NCI-H1105 treated with DMSO at 0.1 percent for 48 hours (cell line): ENCODE measurements at regions not wholly inside any gene's neighbourhood (a gene's known extent, or its start where the extent isn't known, plus 50 kb on each side); places are given as distances from the start of the nearest gene placed in this dataset.

Experiments
- DNase-seq: peaks from one replicate; lab custom pipeline; 2025; lab: John Stamatoyannopoulos, UW

DNA sequence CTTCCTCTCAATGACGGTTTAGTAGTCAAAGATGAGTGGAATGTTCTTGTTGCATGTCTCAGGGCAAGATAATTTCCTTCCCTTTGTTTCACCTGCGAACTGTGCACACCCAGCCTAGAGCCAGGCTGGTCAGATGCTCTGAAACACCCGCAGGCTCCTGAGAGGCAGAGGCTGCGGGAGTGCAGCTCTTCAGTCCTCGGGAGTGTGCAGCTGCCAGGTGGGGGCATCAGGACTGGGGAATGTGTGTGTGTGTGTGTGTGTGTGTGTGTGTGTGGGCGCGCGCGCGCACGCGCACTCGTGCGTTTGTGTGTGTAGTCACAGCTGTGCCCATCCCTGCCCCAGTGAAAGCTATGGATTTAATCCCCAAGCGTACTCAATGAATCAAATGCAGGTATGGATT lies 136.2 kb upstream of the NTM start:
- peak; percentile 50 for DNase-seq

DNA sequence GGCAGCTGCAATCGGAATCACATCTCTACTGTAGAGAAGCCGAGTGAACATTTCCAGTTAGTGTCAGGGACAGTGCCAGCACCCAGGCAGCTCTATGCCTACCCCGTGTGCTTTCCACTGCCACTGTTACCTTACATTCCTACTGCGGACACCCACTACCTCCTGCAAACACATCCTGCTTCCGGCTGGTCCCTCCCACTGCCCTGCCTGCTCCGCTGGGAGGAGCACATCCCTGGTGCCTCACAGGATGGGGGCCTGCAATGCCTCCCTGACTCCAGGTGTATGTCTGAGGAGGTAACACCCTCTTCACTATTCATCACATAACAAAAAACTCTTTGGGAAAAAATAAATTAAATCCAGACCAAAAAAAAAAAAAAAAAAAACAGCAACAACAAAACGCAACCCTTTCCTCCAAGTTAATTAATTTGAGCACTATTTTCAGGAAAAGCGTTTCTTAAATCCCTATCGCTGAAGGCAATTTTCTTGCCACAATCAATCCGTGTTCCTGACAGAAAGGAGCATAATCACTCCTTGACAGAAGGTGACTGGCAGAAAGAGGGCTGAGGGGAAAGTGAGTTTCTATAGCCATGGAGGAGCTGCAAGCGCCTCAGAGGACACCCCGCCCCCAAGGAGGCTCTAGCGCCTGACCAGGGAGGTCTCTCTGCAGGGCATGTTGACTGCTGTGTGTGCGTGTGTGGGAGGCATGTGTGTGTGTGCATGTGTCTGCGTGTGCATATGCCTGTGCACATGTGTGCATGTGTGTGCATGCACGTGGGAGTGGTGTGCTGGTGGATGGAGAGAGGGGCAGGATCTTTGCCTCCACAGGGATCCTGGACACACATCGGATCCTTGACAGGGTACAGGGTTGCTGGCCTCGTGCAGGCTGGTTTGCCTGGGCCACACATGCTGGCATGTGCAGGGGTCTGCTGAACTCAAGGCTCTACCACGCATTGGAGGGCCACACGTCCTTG lies 134.8 kb upstream of the NTM start:
- DNase-seq: no peak

DNA sequence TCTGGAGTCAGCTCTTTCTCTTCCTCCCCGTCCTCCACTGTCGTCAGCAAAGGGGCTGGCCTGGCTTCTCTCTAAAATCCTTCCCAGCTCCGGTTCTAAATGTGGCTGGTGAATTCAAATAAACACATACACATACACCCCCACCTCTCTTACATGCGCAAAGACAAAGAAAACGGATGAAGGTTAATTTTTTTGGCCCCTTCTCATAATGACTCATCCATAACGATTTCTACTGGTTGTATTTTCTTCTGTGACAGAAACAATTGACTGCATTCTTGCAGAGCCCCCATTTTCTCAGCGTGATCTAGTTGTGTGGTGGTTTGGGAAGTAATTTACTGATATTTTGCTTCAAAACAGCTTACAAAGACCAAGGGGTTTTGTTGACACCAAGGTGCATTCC lies 130.0 kb upstream of the NTM start:
- DNase-seq: no peak

DNA sequence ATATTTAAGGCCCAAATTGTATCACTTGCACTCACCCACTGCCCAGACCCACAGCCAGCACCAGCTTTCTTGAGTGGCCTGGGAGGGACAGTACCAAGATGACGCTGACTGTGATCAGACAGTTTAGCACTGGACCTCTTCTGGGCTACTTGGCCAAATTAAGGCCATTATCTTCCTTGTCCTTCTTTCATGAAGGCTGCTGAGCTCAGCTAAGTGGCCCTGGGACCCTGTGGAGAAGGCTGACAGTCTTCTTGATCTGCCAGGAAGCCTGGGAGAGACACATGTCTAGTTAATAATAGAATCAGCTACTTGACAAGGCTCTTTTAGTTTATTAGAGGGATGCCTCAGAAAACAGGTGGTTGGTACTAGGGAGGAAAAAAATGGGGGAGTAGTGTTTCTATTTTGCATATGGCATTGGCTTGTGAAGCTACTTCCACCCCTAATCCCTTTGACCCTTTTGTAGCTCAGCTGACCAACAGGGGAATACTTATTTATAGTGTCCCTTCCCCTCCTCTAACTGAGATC lies 127.9 kb upstream of the NTM start:
- DNase-seq: no peak

DNA sequence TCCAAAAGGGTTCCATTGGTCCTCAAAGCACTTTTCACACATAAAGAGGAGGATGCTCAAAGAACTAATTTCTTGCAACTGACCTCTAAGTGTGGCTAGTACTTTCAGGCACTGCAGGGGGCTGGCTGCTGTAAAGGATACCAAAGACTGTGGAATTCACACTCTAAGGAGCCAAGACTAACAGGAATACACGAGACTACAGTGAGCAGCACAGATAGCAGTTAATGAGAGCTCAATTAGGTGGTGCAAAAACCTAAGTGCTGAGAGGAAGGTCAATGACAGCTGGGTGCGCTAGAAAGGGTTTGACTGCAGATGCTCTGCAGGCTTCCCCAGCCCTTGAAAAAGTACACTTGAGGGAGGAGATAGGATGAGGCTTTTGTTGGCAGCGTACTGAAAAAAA lies 124.3 kb upstream of the NTM start:
- peak; percentile 31 for DNase-seq

DNA sequence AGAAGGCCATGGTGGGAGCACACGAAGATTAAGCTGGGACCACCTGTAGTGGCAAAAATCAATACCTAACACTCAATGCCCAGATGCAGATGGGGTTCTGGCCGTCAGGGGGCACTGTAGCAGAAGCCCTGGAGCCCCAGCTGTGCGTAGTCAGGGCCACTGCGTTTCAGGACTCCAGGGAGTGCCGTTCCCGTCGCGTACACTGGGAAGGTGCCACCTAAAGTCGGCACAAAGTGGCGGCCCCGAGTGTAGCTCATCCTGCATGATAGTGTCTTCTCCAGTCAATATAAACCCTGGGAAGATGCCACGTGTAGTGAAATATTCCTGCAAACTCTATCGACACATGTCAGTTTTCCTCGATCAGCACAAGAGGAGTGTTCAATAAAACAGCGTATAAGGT lies 123.8 kb upstream of the NTM start:
- DNase-seq: peak; percentile 46

DNA sequence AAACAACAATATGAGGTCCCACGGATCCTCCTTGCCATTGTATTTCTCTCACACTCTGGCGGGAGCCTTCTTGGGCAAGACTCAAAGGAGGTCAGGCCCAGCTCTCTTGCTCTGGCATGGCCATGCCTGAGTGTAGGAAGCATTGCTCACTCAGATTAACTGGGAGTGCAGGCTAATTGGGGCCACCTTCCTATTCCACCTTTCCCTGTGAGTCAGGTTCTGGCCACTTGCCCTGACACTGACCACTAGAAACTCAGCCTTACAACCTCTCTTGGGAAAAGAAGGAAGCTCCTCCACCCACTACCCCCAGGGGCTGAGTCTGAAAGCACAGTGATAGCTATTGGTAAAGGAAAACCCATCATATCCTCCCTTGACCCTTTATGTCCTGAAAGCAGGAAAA lies 121.8 kb upstream of the NTM start:
- no peak for DNase-seq

DNA sequence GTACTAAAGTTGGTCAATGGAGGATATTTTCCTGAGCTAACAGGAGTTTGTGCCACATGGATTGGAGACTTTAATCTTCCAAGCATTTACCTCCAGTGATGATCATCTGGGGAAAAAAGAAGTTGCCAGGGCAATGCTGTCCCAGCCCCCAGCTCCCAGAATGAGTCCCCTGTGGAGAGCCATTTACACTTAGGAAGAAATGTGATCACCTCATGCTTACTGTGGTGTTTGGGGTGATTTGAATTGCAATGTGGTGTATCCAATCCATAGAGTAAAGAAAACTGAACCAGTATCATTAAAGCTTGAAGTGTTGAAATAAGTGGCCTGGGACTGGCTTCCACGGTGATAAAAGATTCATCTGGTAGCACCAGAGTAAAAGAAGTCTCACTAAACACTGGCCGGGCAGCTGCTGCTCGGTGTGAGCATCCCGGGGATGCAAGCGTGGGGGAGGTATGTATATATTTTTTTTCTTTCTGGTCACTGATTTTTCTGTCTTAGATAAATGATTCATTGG lies 117.2 kb upstream of the NTM start:
- DNase-seq: no peak

DNA sequence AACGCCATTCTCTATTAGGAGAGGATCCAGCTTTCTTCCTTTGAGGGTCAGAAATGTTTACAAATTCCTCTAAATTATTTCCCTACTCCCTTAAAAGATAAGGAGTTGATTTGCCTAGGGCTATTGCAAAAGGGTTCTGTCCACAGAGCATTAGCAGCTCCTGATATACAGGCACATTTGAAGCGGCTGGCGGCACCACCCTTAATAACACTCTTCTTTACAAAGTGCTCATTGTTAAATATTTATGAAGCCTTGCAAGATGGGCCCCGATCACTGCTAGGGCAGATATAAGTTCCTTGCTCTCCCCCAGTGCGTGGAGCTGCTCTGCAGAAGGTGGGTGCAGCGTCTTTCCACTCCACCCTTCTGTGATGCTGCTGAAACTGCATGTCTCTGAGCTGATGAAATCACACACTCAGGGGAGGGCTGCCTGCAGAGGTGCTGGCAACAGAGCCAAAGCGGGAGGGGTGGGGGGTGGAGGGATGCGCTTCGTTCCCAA lies 116.7 kb upstream of the NTM start:
- no peak for DNase-seq

DNA sequence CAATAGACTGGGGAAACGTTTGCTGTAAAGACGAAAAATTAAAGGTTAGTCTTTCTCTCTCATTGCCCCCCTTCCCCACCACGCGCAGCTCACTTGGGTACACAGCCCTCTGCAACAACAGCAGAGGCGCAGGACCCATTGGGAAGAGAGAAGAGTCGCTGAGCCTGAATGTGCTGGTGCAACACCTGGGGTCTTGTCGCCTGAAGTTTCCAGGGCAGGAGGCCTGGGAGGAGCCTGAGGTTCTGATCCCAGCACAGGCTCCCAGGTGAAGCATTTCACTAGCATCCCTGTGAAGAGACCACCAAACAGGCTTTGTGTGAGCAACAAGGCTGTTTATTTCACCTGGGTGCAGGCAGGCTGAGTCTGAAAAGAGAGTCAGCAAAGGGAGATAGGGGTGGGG lies 116.2 kb upstream of the NTM start:
- DNase-seq: no peak

DNA sequence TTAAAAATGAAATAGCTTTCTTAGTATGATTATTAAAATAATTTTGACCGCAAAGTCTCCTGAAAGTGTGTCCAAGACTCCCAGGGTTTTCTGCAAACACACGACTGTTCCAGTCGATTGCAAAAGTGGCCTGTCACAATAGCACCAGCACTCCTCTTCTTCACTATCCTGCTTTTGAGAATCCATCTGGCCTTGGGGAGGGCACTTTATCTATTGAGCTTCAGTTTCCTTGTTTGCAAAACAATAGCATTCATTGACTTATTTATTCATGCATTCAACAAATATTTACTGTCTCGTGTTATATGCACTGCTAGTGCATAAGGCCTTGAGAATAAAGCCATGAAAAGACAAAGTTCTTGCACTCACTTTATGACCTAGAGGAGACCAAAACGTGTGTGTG lies 96.2 kb upstream of the NTM start:
- no peak for DNase-seq

DNA sequence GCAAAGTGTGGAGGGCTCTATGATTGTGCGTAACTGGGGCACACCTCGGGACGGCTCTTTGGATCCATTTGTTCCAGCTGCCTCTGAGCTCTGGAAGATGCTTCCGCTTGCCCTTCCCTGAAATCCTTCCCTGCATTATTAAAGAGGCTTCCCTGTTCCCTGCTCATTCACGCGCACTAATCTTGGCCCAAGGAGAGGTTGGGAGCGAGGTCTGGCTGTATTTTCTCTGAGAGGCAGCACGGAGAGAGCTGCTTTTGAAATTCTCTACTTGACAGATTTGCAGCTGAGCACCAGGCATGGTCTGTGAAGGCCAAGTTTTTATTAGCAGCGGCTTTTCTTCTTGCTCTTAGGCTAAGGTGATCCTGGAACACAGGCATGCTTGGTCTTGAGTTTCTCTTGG lies 94.8 kb upstream of the NTM start:
- DNase-seq: no peak

DNA sequence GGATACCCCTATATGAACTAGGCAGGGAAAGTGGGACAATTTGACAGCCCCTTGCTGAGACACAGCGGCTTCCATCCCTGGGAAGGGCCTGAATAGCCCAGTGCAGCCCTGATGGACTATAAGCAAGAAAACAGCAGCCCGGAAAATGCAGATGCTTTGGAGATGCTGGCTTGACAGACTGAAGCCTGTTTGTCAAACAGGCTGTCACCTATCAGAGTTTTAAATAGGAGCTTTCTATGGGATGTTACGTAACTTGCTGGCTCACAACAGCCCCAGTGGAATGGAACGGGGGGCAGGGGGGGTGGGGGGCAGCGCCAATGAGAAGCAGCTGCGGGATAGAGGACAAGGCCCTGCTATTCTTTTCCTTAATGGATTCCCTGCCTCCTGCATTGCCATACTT lies 91.9 kb upstream of the NTM start:
- DNase-seq: no peak

DNA sequence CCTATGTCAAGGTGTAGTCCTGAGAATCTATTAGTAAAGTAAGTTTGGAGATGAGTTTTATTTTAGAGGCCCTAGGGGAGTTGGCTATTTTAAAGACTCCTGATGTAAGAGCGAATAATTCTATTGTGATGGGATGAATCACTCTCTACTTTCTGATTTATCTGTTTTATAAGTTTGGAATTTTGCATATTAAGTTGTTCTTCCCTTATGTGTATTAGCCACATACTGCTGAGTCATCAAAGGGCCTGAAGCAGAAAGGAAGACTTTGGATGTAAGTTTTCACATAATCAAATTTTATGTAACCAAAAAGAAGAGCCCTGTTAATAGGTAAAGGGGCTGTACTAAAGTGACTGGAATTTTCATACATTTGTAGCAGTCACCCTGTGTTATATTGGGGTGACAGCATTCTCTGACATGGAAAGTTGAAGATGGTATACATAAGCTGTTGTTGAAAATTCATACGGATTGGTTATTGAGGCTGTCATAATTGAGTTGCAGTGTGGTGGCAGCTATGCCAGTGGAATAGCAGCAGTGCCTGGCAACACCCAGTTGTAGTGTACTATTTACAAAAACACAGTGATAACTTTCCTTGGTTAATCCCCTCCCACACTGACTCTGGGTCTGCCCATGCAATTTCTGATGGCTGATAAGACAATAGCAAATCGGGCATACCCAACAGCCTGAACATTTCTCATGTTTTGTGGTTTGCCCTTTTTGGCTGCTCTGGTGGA lies 90.6 kb upstream of the NTM start:
- no peak for DNase-seq

DNA sequence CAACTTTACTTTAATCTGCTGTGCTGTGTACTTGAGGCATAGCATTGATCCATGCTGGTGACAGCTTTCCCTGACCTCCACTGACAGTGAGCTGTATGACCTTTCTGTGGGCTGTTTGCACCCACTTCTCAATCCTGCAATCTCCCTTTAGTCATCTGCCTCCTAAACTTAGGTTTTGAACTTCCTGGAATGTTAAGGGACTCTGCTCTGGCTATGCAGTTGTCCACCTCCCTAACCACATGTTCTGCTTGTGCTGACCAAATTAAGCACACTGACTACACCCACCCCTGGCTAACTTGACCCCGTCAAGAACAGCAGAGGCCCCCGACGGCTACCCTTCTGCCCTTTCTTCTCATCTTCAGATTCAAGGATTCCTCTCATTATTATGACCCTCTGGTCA lies 89.1 kb upstream of the NTM start:
- no peak for DNase-seq

DNA sequence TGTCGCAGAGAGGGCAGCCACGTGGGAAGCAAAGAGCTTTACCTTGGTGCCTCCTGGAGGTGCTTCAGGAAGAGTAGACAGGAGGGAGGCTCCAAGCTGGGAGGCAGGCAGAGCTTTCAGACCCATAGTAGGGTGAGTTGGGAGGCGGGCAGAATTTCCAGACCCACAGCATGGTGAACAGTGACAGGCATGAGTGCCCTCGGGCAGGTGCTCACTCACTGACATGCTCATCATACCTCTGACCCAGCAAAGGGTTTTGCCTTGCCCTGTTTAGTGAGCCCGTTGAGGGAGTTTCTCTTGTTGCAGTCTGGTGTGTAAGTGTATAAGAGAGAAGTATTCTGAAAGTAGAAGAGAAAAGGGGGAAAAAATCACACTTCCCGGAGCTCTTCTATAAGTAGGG lies 86.4 kb upstream of the NTM start:
- DNase-seq: no peak

DNA sequence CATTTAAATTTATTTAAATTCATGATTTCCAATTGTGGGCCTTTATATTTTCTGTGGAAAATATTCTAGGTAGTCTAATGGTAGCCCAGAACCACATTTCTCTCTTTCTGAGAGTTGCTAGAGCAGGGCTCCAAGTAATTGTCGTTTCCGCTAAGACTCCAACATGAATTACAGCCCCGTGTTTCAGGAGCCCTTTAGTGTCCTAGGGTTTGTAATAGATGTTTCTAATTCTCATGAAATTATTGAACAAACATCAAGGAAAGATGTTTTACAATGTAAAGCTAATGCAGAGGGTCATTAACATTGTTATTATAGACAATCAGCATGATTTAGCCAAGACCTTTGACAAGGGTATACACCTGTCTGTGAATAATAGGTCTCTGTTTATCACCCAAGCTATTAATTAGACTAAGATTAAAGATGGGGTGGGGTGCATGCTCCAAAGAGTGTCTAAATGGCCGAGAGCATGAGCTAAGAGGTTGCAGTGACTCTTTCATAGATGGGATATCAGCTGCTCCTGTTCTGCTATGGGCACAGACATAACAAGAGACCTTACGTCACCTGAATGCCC lies 81.8 kb upstream of the NTM start:
- DNase-seq: peak; percentile 98

DNA sequence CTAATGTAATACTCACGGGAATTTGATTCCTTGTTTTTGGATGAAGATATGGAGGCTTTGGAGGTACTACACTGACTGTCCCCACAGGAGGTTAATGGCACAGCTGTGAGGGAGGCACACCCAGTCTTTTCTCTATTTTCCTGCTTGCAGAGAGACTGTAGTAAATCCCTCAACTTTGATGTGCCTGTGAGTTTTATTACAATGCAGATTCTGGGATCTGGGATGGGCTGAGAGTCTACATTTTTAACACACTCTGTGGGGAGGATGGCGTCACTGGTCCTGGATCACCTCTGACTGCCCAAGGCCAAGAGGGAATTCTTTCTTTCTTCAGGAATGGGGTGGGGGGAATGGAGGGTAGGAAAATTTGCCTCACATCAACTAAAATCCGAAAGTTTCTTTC lies 80.2 kb upstream of the NTM start:
- no peak for DNase-seq

DNA sequence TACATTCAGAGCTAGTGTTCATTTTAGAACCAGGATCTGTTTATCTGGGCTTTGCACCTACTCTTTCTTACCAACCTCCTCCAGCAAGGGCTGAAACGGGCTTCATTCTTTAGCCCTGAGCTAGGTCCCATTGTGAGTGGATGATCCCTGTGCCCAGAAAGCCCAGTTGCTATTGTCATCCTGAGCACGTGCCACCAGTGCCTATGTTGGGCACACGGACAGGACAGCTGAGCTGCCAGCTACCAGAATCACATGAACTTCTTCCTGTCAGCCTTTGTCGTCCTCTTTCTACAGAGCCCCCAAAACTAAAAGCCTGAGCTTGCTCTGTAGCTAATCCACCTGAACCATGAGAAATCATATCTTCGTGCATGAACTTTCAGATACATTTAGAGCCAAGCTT lies 74.4 kb upstream of the NTM start:
- no peak for DNase-seq

DNA sequence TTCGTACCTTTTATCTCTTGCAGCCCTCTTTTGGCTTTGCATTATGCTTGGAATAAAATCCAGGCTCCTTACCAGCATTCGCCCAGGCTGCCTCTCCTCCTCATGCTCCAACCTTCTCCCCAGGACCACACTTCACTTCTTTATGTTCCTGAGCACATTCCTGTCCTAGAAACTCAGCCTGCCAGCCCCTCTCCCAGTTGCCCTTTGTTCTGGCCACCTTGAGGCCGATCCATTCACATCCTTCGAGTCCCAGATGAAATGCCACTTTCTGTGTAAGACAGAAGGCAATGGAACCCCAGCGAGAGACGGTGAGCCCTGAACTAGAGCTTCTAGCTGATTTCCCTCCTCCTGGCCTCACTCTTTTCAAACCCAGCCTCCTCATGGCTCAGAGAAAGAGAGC lies 73.0 kb upstream of the NTM start:
- DNase-seq: no peak

DNA sequence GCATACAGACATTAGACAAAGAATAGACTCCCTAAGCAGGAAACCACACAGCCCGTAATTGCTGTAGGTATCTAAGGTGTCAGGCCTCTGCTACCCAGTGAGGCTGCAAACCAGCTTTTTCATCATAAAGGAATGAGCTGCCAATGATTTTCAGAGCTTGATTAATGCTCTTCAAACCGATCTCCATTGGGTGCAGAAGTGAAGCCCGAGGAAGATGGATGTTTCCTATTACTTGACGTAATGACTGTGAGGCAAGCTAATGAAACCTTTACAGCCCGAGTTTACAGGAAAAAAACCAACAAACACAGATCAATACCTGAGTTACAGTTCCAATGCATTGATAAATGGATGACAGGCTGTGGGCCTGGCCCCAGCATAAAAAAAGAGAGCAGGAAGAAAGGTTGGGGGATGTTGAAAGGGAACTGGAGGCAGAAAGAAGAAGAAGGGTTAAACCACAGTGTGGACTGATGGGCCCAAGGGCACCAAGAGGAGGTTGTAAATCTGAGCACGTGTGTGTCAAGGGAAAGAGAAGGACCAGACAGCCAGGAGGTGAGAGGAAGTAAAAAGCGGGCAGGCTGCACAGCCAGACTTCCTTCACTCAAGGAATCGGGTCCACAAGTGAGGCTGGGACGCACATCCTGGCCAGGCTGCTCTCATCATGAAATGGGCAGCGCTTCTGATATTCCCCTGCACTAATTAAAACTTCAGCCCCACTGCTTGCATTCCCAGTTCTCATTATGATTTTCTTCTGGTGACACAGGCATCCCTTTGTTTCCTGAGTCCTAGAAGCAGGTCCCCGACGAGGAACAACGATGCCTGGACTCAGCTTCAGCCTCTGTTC lies 70.6 kb upstream of the NTM start:
- DNase-seq: no peak

DNA sequence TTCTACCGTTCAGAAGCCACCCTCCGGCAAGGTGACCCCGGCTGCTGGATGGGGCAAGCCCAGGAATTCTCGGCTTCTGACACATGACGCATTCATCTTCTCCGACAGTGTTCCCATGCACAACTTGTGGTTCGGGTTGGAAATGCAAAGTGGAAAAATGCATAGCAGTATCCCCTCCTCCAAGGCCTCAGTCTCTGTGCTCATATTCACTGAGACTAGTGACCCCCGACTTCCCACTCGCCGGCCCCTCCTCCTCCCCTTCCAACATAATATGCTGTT lies 70.0 kb upstream of the NTM start:
- DNase-seq: no peak
